ENCODE measurements at regions not wholly inside any gene's neighbourhood (a gene's known extent, or its start where the extent isn't known, plus 50 kb on each side); places are given as distances from the start of the nearest gene placed in this dataset.

DNA sequence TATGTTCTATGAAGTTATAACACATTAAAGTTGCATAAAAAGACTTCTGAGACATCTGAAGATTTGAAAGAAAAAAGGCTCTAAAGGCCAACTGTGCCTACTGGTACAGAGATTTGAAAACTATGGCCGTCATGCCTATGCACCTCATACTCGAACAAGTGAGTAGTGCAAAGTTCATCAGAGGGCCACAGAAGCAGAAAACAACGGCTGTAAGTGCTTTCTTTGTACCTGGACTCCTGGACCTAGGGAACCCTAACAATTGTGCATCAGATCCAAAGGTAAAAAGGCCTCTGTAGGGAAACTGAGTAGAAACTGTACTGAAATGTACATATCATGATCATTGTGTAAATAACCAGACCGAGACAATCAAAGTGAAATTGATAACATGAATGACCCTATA is 230.4 kb upstream of the CHST9 start:
- TF ChIP-seq ZNF8 (CRISPR knock-in tag; IDR thresholded peaks at IDR 0.05) (no peak), SNAI2 (CRISPR knock-in tag; IDR thresholded peaks at IDR 0.05) (no peak), ARNTL (CRISPR knock-in tag; IDR thresholded peaks at IDR 0.05; ENCODE audit: borderline replicate concordance, low read depth) (no peak), ISL1 (CRISPR knock-in tag; IDR thresholded peaks at IDR 0.05) (no peak), ESRRG (CRISPR knock-in tag; IDR thresholded peaks at IDR 0.05) (no peak), TCF4 (CRISPR knock-in tag; IDR thresholded peaks at IDR 0.05; ENCODE audit: borderline replicate concordance) (no peak), ZNF70 (CRISPR knock-in tag; IDR thresholded peaks at IDR 0.05) (no peak), RARB (CRISPR knock-in tag; IDR thresholded peaks at IDR 0.05) (no peak), CREB5 (CRISPR knock-in tag; IDR thresholded peaks at IDR 0.05; ENCODE audit: low read depth) (no peak), CSRNP3 (CRISPR knock-in tag; IDR thresholded peaks at IDR 0.05) (no peak), ZFP3 (CRISPR knock-in tag; IDR thresholded peaks at IDR 0.05) (no peak), ZFP30 (CRISPR knock-in tag; IDR thresholded peaks at IDR 0.05) (no peak), ZNF565 (CRISPR knock-in tag; conservative IDR thresholded peaks at IDR 0.05; ENCODE audit: low read depth) (no peak), PPARA (CRISPR knock-in tag; IDR thresholded peaks at IDR 0.05; ENCODE audit: borderline replicate concordance) (no peak), BACH2 (CRISPR knock-in tag; IDR thresholded peaks at IDR 0.05; ENCODE audit: borderline replicate concordance) (no peak), PATZ1 (CRISPR knock-in tag; IDR thresholded peaks at IDR 0.05; ENCODE audit: borderline replicate concordance) (no peak), GLIS3 (CRISPR knock-in tag; IDR thresholded peaks at IDR 0.05) (no peak), CSDC2 (CRISPR knock-in tag; IDR thresholded peaks at IDR 0.05) (no peak), ZC3H10 (CRISPR knock-in tag; IDR thresholded peaks at IDR 0.05) (no peak), TSHZ2 (CRISPR knock-in tag; IDR thresholded peaks at IDR 0.05) (no peak)
- no peak for ATAC-seq

DNA sequence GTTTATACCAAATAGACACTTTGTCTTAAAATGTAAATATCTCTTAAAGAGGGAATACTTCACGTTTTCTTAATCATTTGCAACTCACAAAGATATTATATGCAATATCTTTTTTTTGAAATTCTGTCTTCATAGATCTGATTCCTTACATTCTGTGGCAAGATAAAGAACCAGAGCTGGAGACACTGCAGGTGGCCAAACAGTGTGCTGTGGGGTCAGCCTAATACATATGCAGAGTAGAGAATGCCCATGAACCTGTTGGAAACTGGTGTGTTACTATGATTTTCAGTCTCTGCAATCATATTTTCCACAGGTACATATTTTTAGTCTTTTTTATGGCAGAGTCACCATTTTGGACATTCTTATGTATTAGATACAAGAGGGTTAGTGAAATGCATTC is 229.6 kb upstream of the CHST9 start:
- ATAC-seq = no peak
- TF ChIP-seq GLIS3 (CRISPR knock-in tag; IDR thresholded peaks at IDR 0.05) (no peak), RARB (CRISPR knock-in tag; IDR thresholded peaks at IDR 0.05) (no peak), CSDC2 (CRISPR knock-in tag; IDR thresholded peaks at IDR 0.05) (no peak), PATZ1 (CRISPR knock-in tag; IDR thresholded peaks at IDR 0.05; ENCODE audit: borderline replicate concordance) (no peak), OSR1 (CRISPR knock-in tag; IDR thresholded peaks at IDR 0.05) (no peak), BACH2 (CRISPR knock-in tag; IDR thresholded peaks at IDR 0.05; ENCODE audit: borderline replicate concordance) (no peak), ZFP30 (CRISPR knock-in tag; IDR thresholded peaks at IDR 0.05) (no peak), CREB5 (CRISPR knock-in tag; IDR thresholded peaks at IDR 0.05; ENCODE audit: low read depth) (no peak), ZNF565 (CRISPR knock-in tag; conservative IDR thresholded peaks at IDR 0.05; ENCODE audit: low read depth) (no peak), CSRNP3 (CRISPR knock-in tag; IDR thresholded peaks at IDR 0.05) (no peak), ZNF70 (CRISPR knock-in tag; IDR thresholded peaks at IDR 0.05) (no peak), ISL1 (CRISPR knock-in tag; IDR thresholded peaks at IDR 0.05) (no peak), SNAI2 (CRISPR knock-in tag; IDR thresholded peaks at IDR 0.05) (no peak), ARNTL (CRISPR knock-in tag; IDR thresholded peaks at IDR 0.05; ENCODE audit: borderline replicate concordance, low read depth) (no peak), ESRRG (CRISPR knock-in tag; IDR thresholded peaks at IDR 0.05) (no peak), ZC3H10 (CRISPR knock-in tag; IDR thresholded peaks at IDR 0.05) (no peak)
- TF ChIP-seq, protein P1, sequence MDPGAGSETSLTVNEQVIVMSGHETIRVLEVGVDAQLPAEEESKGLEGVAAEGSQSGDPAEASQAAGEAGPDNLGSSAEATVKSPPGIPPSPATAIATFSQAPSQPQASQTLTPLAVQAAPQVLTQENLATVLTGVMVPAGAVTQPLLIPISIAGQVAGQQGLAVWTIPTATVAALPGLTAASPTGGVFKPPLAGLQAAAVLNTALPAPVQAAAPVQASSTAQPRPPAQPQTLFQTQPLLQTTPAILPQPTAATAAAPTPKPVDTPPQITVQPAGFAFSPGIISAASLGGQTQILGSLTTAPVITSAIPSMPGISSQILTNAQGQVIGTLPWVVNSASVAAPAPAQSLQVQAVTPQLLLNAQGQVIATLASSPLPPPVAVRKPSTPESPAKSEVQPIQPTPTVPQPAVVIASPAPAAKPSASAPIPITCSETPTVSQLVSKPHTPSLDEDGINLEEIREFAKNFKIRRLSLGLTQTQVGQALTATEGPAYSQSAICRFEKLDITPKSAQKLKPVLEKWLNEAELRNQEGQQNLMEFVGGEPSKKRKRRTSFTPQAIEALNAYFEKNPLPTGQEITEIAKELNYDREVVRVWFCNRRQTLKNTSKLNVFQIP (CRISPR knock-in tag; IDR thresholded peaks at IDR 0.05; ENCODE audit: borderline replicate concordance, low read depth) = no peak
